IPS-NIHi11 (cell line): ENCODE measurements at regions not wholly inside any gene's neighbourhood (a gene's known extent, or its start where the extent isn't known, plus 50 kb on each side); places are given as distances from the start of the nearest gene placed in this dataset.
A peak's percentile ranks its signal among the peaks of the same experiment; 100 is the strongest.

Experiments
- DNase-seq: peaks from one replicate; pipeline ENCODE4 v3.0.0; 2012; ENCODE audit warnings: mixed read lengths, low spot score

- no peak for DNase-seq
Observed at GRCh38 chr7:84684836-84685480, 490.4 kb upstream of the SEMA3A start.

- DNase-seq = no peak
Observed at GRCh38 chr7:84682543-84682942, 488.0 kb upstream of the SEMA3A start.

- no peak for DNase-seq
Observed at GRCh38 chr7:84678841-84679240, 484.3 kb upstream of the SEMA3A start.

GRCh38 chr7:84677117-84677732, 482.6 kb upstream of the SEMA3A start:
- DNase-seq = no peak

GRCh38 chr7:84675633-84676034, 481.0 kb upstream of the SEMA3A start:
- no peak for DNase-seq

GRCh38 chr7:84674236-84674913, 479.8 kb upstream of the SEMA3A start:
- no peak for DNase-seq

GRCh38 chr7:84669177-84669732, 474.7 kb upstream of the SEMA3A start:
- DNase-seq = no peak

- no peak for DNase-seq
Observed at GRCh38 chr7:84668116-84668515, 473.5 kb upstream of the SEMA3A start.

GRCh38 chr7:84666651-84667050, 472.1 kb upstream of the SEMA3A start:
- no peak for DNase-seq

- DNase-seq = no peak
Observed at GRCh38 chr7:84665339-84665738, 470.8 kb upstream of the SEMA3A start.

- DNase-seq = no peak
Observed at GRCh38 chr7:84664626-84665025, 470.0 kb upstream of the SEMA3A start.

GRCh38 chr7:84663224-84663623, 468.6 kb upstream of the SEMA3A start:
- DNase-seq = no peak

GRCh38 chr7:84658286-84658685, 463.7 kb upstream of the SEMA3A start:
- no peak for DNase-seq

- no peak for DNase-seq
Observed at GRCh38 chr7:84654273-84654672, 459.7 kb upstream of the SEMA3A start.

GRCh38 chr7:84651876-84652275, 457.3 kb upstream of the SEMA3A start:
- DNase-seq = no peak

- DNase-seq = no peak
Observed at GRCh38 chr7:84647797-84648757, 453.5 kb upstream of the SEMA3A start.

GRCh38 chr7:84642611-84643010, 448.0 kb upstream of the SEMA3A start:
- no peak for DNase-seq

- DNase-seq = no peak
Observed at GRCh38 chr7:84640637-84641036, 446.0 kb upstream of the SEMA3A start.

GRCh38 chr7:84638339-84638697, 443.7 kb upstream of the SEMA3A start:
- no peak for DNase-seq

- peak; percentile 33 for DNase-seq
Observed at GRCh38 chr7:84637568-84638338, 443.2 kb upstream of the SEMA3A start.

GRCh38 chr7:84631913-84632312, 437.3 kb upstream of the SEMA3A start:
- DNase-seq = no peak
